IPS DF 4.7 (cell line): ENCODE measurements at regions not wholly inside any gene's neighbourhood (a gene's known extent, or its start where the extent isn't known, plus 50 kb on each side); places are given as distances from the start of the nearest gene placed in this dataset.
"Not testable (repeated sequence)": the region's sequence is repeated elsewhere in the genome, so short reads cannot be mapped to it uniquely, and the experiment has no call there.

ENCODE experiments used
- DNase-seq: peaks from one replicate; pipeline ENCODE4 v3.0.0-alpha.2; 2013; ENCODE audit warnings: low spot score; ENCODE audit errors: extremely low read depth

DNA sequence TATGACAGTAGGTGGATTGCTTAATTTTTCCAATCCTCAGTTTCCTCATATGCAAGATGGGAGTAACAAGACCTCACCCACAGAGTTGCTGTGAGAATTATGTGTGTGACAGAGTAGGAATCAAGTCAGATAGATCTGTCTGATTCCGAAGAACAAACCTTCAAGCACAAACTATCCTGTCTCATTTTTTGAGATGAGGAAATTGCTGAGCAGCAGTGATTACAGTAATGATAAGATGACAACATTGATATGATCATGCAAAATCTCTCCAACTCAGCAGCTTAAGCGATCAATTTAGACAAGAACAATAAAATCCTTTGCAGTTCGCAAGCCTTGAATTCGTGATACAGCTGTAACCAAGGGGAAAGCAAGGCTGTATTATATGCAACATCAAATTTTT, 474.1 kb downstream of the OMA1 start:
- no peak for DNase-seq

DNA sequence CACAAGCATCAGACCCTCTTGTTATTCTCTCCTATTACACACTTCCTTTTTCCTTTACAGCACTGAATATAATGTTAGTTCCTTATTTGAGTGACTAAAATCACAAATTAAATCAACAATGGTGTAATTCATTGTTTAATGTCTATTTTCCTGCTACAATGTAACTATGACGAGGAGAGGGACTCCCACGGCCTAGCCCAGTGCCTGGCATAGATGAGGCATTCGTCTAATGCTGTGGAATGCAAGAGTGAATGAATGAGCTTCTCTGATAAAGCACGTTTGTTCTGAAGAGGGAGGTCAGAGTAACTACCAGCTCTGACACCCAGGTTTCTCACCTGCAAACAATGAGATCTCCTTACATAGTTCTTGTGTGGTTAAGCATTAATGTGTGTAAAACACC, 479.4 kb downstream of the OMA1 start:
- no peak for DNase-seq

DNA sequence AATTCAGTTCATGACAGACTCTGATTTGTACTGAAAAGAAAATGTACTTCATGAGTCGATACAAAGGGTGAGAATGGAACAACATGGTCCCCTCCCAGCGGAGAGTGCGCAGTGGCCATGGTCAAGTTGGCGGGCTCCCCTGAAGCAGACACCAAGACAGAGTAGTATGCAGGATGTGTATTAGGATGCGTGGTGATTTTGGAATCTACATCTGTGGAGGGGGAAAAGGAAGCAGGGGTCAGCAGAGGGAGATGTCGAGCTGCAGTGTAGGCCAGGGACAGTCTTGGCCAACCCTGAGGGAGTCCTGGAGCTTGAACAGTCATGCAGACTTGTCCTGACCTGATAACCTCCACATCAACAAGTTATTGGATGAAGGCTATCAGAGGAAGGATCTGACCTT, 481.0 kb downstream of the OMA1 start:
- no peak for DNase-seq

DNA sequence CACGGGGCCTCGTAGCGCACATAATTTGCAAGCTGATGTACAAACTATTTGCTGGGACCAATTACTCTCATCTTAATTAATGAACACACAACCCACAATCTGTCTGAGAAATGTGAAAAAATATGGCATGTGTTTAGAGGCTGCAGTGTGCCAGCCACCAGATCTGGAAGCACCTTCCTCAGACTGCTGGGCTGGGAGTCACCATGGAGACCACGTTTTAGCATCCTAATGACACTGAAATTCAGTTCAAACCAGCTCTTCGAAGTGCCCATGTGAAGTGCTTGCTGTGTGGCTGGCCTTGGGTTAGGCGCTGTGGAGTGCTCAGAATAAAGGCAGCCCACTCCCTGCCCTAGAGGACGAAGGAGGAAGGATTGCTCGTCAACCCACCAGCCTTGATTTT, 482.4 kb downstream of the OMA1 start:
- DNase-seq, result no peak

DNA sequence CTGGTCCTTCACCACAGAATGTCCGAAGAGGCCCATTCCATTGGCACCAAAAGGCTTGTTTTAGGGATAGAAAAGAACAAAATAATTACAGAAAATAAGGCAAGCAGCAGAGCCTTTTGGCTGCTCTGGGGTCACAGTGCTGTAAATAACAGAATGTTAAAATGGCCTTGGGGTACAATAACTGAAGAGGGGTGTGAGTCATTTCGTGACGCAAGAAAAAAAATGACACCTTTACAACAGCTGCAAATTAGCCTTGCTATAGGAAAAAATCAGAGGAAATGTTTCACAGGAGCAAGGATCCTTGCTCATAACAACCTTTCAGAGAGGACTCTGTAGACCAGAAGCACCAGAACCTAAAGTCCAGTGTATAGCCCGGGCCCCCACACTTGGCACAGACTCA, 483.4 kb downstream of the OMA1 start:
- DNase-seq, result no peak

DNA sequence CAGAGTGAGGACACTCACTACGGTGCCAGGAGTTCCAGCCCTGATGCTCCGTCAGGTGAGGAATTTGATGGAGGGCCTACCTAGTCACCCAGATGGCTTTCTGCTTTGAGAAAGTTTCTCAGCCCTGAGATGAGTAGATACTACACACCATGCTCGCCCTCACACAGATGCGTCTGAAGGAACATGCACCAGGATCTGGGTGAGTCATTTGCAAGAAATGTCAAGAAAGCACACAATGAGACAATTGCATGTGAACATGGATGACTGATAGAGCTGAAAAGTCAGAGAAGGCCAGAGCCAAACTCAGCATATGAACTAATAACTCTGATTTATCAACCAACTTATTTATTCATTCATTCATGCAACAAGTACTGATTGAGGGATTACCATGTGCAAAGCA, 483.9 kb downstream of the OMA1 start:
- DNase-seq, result no peak

DNA sequence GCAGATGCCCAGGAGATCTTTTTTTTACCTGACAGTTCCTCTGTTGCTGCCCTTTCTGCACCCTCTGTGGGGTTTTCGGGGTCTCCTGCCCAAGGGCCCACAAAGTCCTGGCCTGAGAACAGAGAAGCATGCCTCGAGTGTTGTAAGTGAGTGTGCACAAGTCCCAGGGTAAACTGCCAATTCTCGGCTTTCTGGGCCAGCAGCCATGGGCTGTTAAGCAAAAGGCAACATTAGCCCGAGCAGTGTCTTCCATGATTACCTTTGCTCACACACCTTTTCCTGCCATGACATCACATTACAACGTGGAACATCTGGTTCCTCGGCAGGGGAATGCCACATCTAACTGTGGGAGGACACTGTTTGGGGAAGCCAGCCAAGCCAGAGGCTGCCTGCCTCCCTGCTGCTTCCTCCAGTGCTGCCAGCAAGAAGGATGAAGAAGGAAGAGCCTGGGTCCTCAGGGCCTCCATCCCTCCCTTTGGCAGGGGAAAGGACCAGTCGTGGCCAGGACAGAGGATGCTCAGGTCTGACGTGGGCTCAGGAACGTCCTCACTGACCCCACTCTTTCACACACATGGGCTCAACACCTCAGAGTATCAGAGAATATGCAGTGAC, 485.9 kb downstream of the OMA1 start:
- no peak for DNase-seq

DNA sequence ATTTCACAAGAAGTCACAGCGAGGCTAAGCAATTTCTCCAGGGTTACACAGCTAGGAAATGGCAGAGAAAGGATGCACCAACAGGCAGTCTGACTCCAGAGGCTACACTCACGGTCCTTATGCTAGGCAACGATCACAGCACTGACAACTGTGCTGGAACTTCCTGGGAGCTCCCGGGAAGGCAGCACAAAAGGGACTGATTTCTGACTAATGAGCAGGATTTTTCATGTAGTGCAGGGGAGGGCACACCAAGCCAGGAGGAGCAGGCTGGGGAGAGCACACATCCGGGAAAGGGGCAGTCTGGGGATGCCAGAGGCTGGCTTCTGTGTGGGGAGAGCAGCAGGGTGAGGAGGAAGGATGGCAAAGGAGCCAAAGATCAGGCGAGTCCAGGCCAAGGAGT, 486.7 kb downstream of the OMA1 start:
- DNase-seq, result no peak

DNA sequence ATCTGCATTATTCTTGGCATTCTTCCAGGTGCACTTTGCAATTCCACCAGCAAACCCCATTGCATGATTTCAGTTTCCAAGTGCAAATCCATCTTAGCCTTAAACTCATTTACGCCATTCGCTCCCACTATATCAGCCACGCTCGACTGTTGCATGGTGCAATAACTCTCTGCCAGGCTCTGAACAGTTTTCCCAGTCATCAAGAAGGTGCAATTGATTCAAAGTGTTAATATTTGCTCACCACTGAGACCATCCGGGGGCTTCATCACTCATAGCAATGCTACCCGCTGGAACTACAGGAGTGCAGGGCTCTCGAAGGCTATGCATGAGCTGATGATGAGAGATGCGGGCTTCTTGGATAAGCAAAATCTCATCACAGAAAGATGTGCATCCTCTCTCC, 488.2 kb downstream of the OMA1 start:
- no peak for DNase-seq

DNA sequence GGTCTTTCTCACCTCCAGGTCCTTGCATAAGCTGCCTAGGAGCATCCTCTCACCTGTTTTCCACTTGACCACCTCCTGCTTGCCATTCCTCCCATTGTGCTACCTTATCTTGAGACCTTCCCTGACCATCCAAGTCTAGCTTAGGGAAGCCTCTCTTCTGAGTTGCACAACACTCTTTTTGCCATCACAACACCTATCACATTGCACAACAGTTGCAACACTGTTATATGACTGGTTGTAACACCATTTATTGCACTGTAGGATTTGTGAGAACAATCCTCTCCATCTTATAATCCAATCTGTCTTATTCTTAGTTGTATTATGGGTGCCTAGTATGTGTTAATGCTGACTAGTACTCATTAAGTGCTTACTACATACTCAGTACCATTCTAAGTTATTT, 488.7 kb downstream of the OMA1 start:
- DNase-seq, result no peak

DNA sequence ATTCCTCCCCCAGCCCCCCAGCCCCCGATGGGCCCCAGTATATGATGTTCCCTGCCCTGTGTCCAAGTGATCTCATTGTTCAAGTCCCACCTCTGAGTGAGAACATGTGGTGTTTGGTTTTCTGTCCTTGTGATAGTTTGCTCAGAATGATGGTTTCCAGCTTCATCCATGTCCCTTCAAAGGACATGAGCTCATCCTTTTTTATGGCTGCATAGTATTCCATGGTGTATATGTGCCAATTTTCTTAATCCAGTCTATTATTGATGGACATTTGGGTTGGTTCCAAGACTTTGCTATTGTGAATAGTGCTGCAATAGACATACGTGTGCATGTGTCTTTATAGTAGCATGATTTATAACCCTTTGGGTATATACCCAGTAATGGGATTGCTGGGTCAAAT, 495.3 kb downstream of the OMA1 start:
- DNase-seq, result not testable (repeated sequence)

DNA sequence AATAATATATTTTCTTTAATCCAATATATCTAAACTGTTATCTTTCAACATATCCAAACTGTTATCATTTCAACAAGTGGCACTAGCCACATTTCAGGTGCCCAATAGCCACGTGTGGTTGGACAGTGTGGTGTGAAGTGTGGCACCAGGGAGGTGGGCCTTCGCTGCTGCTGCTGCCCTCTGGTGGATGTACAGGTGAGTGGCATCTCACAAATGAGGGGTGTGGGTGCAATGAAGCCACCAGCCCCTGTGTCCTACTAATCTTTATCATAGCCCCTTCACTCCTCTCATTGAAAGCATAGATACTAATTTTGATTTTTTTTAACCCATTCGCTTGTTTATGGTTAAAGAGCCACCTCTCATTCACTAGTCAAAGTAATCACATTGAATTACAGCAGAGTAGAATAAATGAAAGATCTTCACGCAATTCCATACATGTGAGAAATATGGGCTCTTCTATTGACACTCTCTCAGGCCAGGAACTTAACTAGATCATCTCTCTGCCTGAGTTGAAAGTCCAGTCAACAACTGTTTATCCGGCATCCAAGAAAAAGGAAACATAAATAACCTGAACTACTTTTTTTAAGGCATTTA, 499.2 kb downstream of the OMA1 start:
- DNase-seq, result no peak

DNA sequence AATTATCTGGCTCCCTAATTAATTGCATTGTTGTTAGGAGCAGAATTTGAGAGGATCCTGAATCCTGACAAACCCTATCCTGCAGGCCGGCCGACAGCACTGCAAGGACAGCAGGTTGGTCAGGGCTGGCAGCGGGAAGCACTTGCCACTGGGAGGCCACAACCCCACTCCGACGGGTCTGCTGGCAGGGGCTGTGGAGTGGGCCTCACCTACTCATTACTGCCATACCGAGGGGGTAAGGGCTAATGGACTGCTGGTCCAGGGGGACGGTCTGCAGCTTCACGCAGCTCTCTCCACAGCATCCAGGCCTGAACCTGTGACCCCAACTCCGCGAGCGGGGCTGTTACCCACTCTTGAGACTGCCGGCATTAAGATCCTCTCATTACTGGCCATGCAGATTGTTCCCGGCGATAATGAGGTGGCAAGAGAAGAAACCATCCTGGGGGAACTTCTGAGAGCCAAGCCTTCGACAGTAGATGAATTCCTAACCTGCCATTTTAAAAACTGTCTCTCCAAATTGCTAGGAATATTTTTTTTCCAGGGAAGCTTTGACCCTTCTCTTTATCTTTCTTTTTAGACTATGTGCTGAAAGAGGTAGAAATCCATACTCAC, 501.3 kb downstream of the OMA1 start:
- DNase-seq, result no peak

DNA sequence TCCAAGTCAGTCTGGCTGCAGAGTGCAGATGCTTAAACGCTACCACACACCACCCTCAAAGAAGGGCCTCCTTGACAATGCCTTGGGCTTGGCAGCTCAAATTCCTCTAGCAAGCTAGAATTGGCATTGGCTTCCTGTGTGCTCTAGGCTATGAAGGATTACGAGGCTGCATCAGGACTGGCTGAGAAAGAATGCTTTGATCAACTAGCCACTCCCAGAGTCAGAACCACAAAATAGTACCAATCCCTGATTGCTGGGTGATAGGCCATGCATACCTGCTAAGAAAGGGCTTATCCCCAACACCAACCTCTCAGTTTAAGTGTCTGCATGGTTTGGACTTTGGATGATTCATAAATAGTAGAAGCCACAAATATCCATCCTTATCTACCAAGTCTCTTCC, 504.9 kb downstream of the OMA1 start:
- DNase-seq, result no peak

DNA sequence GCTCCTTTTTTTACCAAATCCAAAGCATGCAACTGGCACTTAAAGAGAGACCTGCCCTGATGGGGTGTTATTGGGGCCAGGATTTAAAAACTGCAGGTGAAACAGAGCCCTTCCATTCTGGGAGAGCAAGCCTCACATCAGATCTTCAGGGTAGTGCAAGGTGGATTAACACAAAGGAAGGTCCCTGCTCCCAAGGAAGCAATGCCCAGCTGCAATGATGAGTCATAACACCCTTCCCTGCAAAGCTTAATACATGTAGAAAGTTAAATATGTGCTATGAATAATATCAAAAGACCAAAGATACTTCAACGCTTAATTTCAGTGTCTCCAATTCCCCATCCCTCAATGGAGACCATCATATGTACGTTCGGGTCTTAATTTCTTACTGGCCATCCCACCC, 508.0 kb downstream of the OMA1 start:
- DNase-seq, result no peak

DNA sequence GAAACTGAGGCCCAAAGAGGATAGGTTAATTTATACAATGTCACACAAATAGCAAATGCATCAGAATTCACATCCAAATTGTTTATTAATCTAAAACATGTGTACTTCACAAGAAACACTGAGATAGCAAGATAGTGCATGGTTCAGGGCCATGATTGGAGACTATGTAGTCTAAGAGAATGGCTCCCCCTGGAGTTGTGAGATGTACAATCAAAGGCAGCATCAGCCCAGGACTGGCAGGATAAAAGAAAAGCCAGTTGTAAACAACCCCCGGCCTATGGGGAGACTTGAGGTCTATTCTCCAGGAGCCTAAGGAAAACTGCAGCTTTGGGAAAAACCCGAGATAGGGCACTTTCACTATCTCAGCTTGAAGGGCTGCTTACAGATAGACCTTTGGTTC, 511.0 kb downstream of the OMA1 start:
- DNase-seq, result no peak

DNA sequence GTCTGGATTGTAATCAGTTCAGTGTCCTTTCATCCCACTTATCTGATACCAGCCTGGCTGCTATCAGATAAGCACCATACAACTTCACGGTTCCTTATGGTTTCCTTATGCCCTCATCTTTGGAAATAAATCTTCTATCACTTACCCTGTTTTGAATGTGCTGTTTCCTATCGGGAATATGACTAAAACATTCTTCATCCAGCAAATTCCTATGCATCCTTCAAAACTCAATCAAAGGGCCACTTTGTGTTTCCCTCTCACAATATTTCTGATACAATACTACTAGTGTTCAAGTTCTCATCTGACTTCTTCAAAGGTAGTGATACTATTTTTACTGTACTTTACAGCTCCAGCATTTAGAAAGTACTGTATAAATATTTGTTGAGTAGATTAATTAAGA, 513.2 kb downstream of the OMA1 start:
- DNase-seq, result no peak

DNA sequence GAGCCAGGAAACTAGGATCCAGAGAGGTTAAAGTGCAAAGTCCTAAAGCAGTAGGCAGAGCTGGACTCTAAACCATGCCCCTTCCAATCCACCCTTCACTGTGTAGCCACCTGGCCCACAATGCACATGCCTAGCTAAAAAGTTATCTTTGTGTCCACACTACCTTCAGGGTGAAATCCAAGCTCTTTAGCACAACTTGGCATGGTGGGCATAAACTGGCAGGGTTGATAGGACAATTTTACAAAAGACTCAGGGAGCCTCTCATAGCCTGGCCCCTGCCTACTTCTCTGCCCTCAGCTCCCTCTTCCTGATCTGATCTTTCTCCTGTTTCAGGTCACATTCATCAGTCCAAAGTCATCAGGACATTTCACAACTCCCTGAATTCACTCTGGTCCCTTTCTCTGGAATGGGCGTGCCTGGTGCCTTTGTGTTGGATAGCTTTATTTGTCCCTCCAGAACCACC, 513.9 kb downstream of the OMA1 start:
- DNase-seq, result no peak

DNA sequence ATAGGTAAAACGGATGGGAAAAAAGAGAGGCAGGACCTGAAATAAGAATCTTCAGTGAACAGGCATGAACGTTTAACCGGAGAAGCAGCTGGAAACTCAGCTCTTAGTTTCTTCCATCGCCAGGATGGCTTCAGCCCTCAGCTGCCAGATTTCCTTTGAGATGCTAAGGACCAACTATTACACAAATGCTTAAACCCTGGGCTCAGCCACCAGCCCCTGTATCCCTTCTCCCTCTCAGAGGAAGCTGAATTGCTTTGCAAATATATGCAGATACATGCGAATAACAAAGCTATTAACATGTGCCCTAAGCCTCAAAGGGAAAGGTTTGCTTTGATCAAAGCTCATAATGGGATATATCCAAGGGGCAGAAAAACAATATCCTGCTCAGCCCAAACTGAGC, 515.1 kb downstream of the OMA1 start:
- DNase-seq, result peak; percentile 79

DNA sequence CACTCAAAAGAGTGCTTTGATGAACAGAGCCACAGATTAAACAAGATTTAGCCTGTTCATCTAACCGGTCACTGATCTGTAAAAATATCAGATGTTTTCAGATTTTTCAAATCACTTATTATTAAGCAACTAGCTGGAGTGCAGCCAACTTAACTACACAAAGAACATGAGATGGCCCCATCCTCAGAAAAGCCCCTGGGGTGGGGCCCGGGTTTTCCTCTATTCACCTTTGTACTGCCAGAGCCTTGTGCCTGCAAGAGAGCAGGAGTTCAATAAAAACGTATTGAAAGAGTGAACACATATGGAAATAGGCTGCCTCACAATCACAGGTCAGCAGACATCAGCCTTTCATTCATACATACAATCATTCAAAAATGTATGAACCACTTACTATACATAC, 516.1 kb downstream of the OMA1 start:
- no peak for DNase-seq

DNA sequence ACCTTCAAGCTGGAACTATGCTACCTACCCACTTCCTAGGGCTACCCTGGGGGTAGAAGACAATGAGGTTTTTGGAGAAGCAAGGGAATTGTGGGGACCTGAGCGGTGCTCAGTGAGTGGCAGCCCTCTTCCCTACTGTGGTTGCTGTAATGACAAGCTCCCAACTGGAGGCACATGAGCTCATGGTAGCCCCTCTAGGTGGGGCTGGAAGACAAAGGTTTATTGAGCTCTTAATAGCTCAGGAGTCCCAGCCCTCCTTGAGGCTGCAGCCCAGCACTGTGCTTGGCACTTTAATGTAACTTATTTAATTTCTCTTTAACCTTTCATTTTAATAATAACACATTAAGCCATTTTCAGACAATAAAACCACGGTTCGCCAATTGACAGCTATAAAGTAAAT, 528.9 kb downstream of the OMA1 start:
- no peak for DNase-seq

DNA sequence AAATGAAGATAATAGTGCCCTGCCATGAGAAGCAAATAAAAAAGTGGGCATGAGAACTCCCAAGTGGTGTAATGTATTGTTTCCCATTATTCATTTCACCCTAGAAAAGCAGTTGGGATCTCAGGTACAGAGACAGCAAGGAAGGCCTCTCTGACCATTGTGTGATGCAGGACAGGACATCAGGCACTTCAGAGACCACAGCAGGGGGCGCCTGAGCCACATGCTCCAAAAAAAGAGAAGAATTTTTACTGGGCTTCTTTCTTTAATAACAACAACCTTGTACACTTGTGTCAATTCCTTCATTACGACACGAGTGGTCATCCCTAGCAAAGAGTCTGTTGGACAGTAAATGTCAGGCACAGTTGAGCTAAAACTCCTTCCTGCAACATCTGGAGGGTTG, 533.3 kb downstream of the OMA1 start:
- DNase-seq, result no peak

DNA sequence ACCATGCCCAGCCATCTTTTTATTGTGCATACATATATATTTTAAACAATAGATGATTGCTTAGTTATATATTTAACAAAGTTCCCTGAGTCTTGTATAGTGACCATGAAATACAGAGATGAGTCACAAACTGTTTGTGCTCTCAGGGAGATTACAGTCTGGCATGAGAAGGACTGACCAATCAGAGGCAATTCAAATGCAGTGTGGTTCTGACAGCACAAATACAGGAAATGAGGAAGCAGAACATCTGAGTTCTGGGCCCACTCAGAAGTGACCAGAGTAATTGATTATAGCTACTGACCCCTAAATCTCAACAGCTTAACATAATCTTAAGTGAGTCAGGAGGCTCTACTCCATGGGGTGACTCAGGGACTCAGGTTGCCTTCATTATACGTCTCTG, 534.5 kb downstream of the OMA1 start:
- no peak for DNase-seq
